ENCODE measurements at regions not wholly inside any gene's neighbourhood (a gene's known extent, or its start where the extent isn't known, plus 50 kb on each side); places are given as distances from the start of the nearest gene placed in this dataset.

- DNase-seq (ENCODE audit: low spot score), result no peak
- no peaks in the 10 kb centered on the region for H3K9me3 ChIP-seq (ENCODE audit: low read depth)
- H3K79me2 ChIP-seq, result no peaks in the 10 kb centered on the region
- H2AFZ ChIP-seq, result no peak overlapping the region
- TF ChIP-seq EZH2 (IDR thresholded peaks at IDR 0.05; ENCODE audit: borderline replicate concordance) (no peak), CTCF (IDR thresholded peaks at IDR 0.05; ENCODE audit: poor library complexity) (no peak), EZH2phosphoT487 (IDR thresholded peaks at IDR 0.05; ENCODE audit: low read depth, severe bottlenecking, unreplicated experiment) (no peak)
- no peaks in the 10 kb centered on the region for H3K36me3 ChIP-seq (replicated peaks; ENCODE audit: insufficient read depth, low read depth)
- no peaks in the 10 kb centered on the region for H3K27me3 ChIP-seq
- peaks cover 4% of the 10 kb centered on the region for H3K4me1 ChIP-seq (ENCODE audit: insufficient read depth)
- 91% methylated on average over 12 of the region's 12 CpGs for WGBS (ENCODE audit: low lambda C conversion rate, missing lambda C conversion rate)
- no peak overlapping the region for H3K4me3 ChIP-seq
- no peaks in the 10 kb centered on the region for H3K9me2 ChIP-seq (replicated peaks; ENCODE audit: insufficient read depth)
- no peaks in the 10 kb centered on the region for H4K20me1 ChIP-seq (ENCODE audit: insufficient read depth, poor library complexity, severe bottlenecking)
- no peak overlapping the region for H3K27ac ChIP-seq
- H3K4me2 ChIP-seq, result no peak overlapping the region
Observed at GRCh38 chr3:14258906-14259904, 80.6 kb downstream of the LSM3 start.

- Histone ChIP-seq H4K20me1 (ENCODE audit: insufficient read depth, poor library complexity, severe bottlenecking) (no peaks in the 10 kb centered on the region), H2AFZ (no peak overlapping the region), H3K27ac (no peak overlapping the region), H3K36me3 (replicated peaks; ENCODE audit: insufficient read depth, low read depth) (no peaks in the 10 kb centered on the region), H3K4me3 (no peak overlapping the region), H3K27me3 (no peaks in the 10 kb centered on the region), H3K79me2 (no peaks in the 10 kb centered on the region), H3K4me2 (no peak overlapping the region), H3K4me1 (ENCODE audit: insufficient read depth) (peaks cover 4% of the 10 kb centered on the region), H3K9me2 (replicated peaks; ENCODE audit: insufficient read depth) (no peaks in the 10 kb centered on the region), H3K9me3 (ENCODE audit: low read depth) (no peaks in the 10 kb centered on the region)
- 79% methylated on average over 7 of the region's 7 CpGs for WGBS (ENCODE audit: low lambda C conversion rate, missing lambda C conversion rate)
- no peak for DNase-seq (ENCODE audit: low spot score)
- TF ChIP-seq EZH2 (IDR thresholded peaks at IDR 0.05; ENCODE audit: borderline replicate concordance), result no peak
- no peak for TF ChIP-seq EZH2phosphoT487 (IDR thresholded peaks at IDR 0.05; ENCODE audit: low read depth, severe bottlenecking, unreplicated experiment)
- no peak for TF ChIP-seq CTCF (IDR thresholded peaks at IDR 0.05; ENCODE audit: poor library complexity)
Observed at GRCh38 chr3:14260463-14260862, 81.8 kb downstream of the LSM3 start.

- Histone ChIP-seq H3K27me3 (no peaks in the 10 kb centered on the region), H3K4me3 (no peak overlapping the region), H3K36me3 (replicated peaks; ENCODE audit: insufficient read depth, low read depth) (no peaks in the 10 kb centered on the region), H3K4me1 (ENCODE audit: insufficient read depth) (peaks cover 9% of the 10 kb centered on the region), H2AFZ (no peak overlapping the region), H3K79me2 (no peaks in the 10 kb centered on the region), H3K9me2 (replicated peaks; ENCODE audit: insufficient read depth) (no peaks in the 10 kb centered on the region), H3K27ac (no peak overlapping the region), H3K9me3 (ENCODE audit: low read depth) (no peaks in the 10 kb centered on the region), H3K4me2 (no peak overlapping the region), H4K20me1 (ENCODE audit: insufficient read depth, poor library complexity, severe bottlenecking) (no peaks in the 10 kb centered on the region)
- TF ChIP-seq CTCF (IDR thresholded peaks at IDR 0.05; ENCODE audit: poor library complexity) (peak; percentile 94), EZH2phosphoT487 (IDR thresholded peaks at IDR 0.05; ENCODE audit: low read depth, severe bottlenecking, unreplicated experiment) (no peak)
- DNase-seq (ENCODE audit: low spot score), result peak; percentile 88
- 13% methylated on average over 8 of the region's 8 CpGs for WGBS (ENCODE audit: low lambda C conversion rate, missing lambda C conversion rate)
Observed at GRCh38 chr3:14261229-14261628, 82.6 kb downstream of the LSM3 start.
